Activated CD8-positive, alpha-beta memory T cell treated with anti-CD3 and anti-CD28 coated beads for 48 hours (primary cell): ENCODE measurements at regions not wholly inside any gene's neighbourhood (a gene's known extent, or its start where the extent isn't known, plus 50 kb on each side); places are given as distances from the start of the nearest gene placed in this dataset.

Experiments used
- DNase-seq, 3 experiments: peaks; one replicate each; pipeline ENCODE4 v3.0.0-alpha.2; 2020; ENCODE audit warnings: low read depth in 2 of 3, low spot score in 2 of 3

- no peak for DNase-seq
Measured at GRCh38 chr6:147712841-147713240, 204.4 kb downstream of the SAMD5 start.

GRCh38 chr6:147715035-147715434 is 206.5 kb downstream of the SAMD5 start:
- no peak for DNase-seq

- DNase-seq, result no peak
Measured at GRCh38 chr6:147716434-147716833, 207.9 kb downstream of the SAMD5 start.

GRCh38 chr6:147717991-147718390 is 209.5 kb downstream of the SAMD5 start:
- no peak for DNase-seq

GRCh38 chr6:147722158-147722557 is 213.7 kb downstream of the SAMD5 start:
- DNase-seq, result no peak

- DNase-seq, result no peak
Measured at GRCh38 chr6:147724454-147724853, 216.0 kb downstream of the SAMD5 start.

- DNase-seq, result no peak
Measured at GRCh38 chr6:147726342-147726741, 217.9 kb downstream of the SAMD5 start.

- no peak for DNase-seq
Measured at GRCh38 chr6:147728903-147729302, 220.4 kb downstream of the SAMD5 start.

GRCh38 chr6:147733686-147734085 is 225.2 kb downstream of the SAMD5 start:
- DNase-seq, result no peak

GRCh38 chr6:147734151-147734550 is 225.7 kb downstream of the SAMD5 start:
- DNase-seq, result no peak

GRCh38 chr6:147735924-147736323 is 227.4 kb downstream of the SAMD5 start:
- DNase-seq, result no peak

GRCh38 chr6:147737115-147737514 is 228.6 kb downstream of the SAMD5 start:
- no peak for DNase-seq

- no peak for DNase-seq
Measured at GRCh38 chr6:147738099-147738498, 229.6 kb downstream of the SAMD5 start.

GRCh38 chr6:147738516-147739162 is 230.1 kb downstream of the SAMD5 start:
- DNase-seq, result no peak

- no peak for DNase-seq
Measured at GRCh38 chr6:147740326-147740725, 231.8 kb downstream of the SAMD5 start.

GRCh38 chr6:147740916-147741315 is 232.4 kb downstream of the SAMD5 start:
- no peak for DNase-seq

GRCh38 chr6:147741389-147741788 is 232.9 kb downstream of the SAMD5 start:
- DNase-seq, result no peak

- DNase-seq, result no peak
Measured at GRCh38 chr6:147742440-147742839, 233.9 kb downstream of the SAMD5 start.

- no peak for DNase-seq
Measured at GRCh38 chr6:147744012-147744411, 235.5 kb downstream of the SAMD5 start.

- DNase-seq, result no peak
Measured at GRCh38 chr6:147749331-147749730, 240.8 kb downstream of the SAMD5 start.

- DNase-seq, result no peak
Measured at GRCh38 chr6:147750413-147750812, 241.9 kb downstream of the SAMD5 start.

GRCh38 chr6:147751232-147751631 is 242.7 kb downstream of the SAMD5 start:
- no peak for DNase-seq

- no peak for DNase-seq
Measured at GRCh38 chr6:147752689-147753403, 244.4 kb downstream of the SAMD5 start.
